B cell (primary cell): ENCODE measurements at regions not wholly inside any gene's neighbourhood (a gene's known extent, or its start where the extent isn't known, plus 50 kb on each side); places are given as distances from the start of the nearest gene placed in this dataset.

Experiments
- EZH2 ChIP-seq: IDR thresholded peaks from 2 replicates; pipeline ENCODE4 v1.6.1; 2012; ENCODE audit warnings: borderline replicate concordance, low read depth, mild to moderate bottlenecking, moderate library complexity, low read length; ENCODE audit not compliant: insufficient read depth, poor library complexity, severe bottlenecking
- TF ChIP-seq, protein P1 (sequence below): fragments of 200-600 bp; IDR thresholded peaks from one replicate; pipeline ENCODE4 v1.8.0; 2022; ENCODE audit warnings: antibody characterized with exemption, mild to moderate bottlenecking

GRCh38 chr11:109939166-109939810, 153.9 kb upstream of the ZC3H12C start:
- TF ChIP-seq EZH2, result no peak
- TF ChIP-seq, protein P1, sequence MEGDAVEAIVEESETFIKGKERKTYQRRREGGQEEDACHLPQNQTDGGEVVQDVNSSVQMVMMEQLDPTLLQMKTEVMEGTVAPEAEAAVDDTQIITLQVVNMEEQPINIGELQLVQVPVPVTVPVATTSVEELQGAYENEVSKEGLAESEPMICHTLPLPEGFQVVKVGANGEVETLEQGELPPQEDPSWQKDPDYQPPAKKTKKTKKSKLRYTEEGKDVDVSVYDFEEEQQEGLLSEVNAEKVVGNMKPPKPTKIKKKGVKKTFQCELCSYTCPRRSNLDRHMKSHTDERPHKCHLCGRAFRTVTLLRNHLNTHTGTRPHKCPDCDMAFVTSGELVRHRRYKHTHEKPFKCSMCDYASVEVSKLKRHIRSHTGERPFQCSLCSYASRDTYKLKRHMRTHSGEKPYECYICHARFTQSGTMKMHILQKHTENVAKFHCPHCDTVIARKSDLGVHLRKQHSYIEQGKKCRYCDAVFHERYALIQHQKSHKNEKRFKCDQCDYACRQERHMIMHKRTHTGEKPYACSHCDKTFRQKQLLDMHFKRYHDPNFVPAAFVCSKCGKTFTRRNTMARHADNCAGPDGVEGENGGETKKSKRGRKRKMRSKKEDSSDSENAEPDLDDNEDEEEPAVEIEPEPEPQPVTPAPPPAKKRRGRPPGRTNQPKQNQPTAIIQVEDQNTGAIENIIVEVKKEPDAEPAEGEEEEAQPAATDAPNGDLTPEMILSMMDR, result no peak
